GM21390 (cell line): ENCODE measurements at regions not wholly inside any gene's neighbourhood (a gene's known extent, or its start where the extent isn't known, plus 50 kb on each side); places are given as distances from the start of the nearest gene placed in this dataset.
"Not testable (repeated sequence)": the region's sequence is repeated elsewhere in the genome, so short reads cannot be mapped to it uniquely, and the experiment has no call there.

ENCODE experiments used
- ATAC-seq: cut with Tn5 transposase; IDR thresholded peaks from one replicate; pipeline ENCODE4 v1.9.1; 2021; ENCODE audit not compliant: unreplicated experiment

GRCh38 chr16:26840691-26841090 is 226.0 kb upstream of the C16orf82 start:
- ATAC-seq, result no peak

- no peak for ATAC-seq
Measured at GRCh38 chr16:26856271-26856670, 210.5 kb upstream of the C16orf82 start.

GRCh38 chr16:26856791-26857190 is 209.9 kb upstream of the C16orf82 start:
- ATAC-seq, result no peak

- no peak for ATAC-seq
Measured at GRCh38 chr16:26857371-26857770, 209.4 kb upstream of the C16orf82 start.

GRCh38 chr16:26860506-26860905 is 206.2 kb upstream of the C16orf82 start:
- no peak for ATAC-seq

- ATAC-seq, result no peak
Measured at GRCh38 chr16:26863931-26864330, 202.8 kb upstream of the C16orf82 start.

GRCh38 chr16:26874318-26874717 is 192.4 kb upstream of the C16orf82 start:
- ATAC-seq, result not testable (repeated sequence)

GRCh38 chr16:26877421-26877820 is 189.3 kb upstream of the C16orf82 start:
- no peak for ATAC-seq

- ATAC-seq, result no peak
Measured at GRCh38 chr16:26885674-26886073, 181.1 kb upstream of the C16orf82 start.

GRCh38 chr16:26889740-26890139 is 177.0 kb upstream of the C16orf82 start:
- ATAC-seq, result no peak

- no peak for ATAC-seq
Measured at GRCh38 chr16:26898200-26898599, 168.5 kb upstream of the C16orf82 start.

- no peak for ATAC-seq
Measured at GRCh38 chr16:26901196-26901861, 165.4 kb upstream of the C16orf82 start.

- ATAC-seq, result no peak
Measured at GRCh38 chr16:26901983-26902382, 164.7 kb upstream of the C16orf82 start.

- no peak for ATAC-seq
Measured at GRCh38 chr16:26905336-26905735, 161.4 kb upstream of the C16orf82 start.

GRCh38 chr16:26909623-26910022 is 157.1 kb upstream of the C16orf82 start:
- ATAC-seq, result no peak

- no peak for ATAC-seq
Measured at GRCh38 chr16:26911436-26911835, 155.3 kb upstream of the C16orf82 start.

GRCh38 chr16:26913851-26914250 is 152.9 kb upstream of the C16orf82 start:
- ATAC-seq, result no peak

- ATAC-seq, result no peak
Measured at GRCh38 chr16:26930786-26931581, 135.7 kb upstream of the C16orf82 start.

- ATAC-seq, result no peak
Measured at GRCh38 chr16:26950636-26951035, 116.1 kb upstream of the C16orf82 start.

GRCh38 chr16:26951950-26952349 is 114.8 kb upstream of the C16orf82 start:
- ATAC-seq, result no peak

GRCh38 chr16:26952411-26952810 is 114.3 kb upstream of the C16orf82 start:
- no peak for ATAC-seq

GRCh38 chr16:26957283-26957859 is 109.4 kb upstream of the C16orf82 start:
- no peak for ATAC-seq
